ENCODE measurements at regions not wholly inside any gene's neighbourhood (a gene's known extent, or its start where the extent isn't known, plus 50 kb on each side); places are given as distances from the start of the nearest gene placed in this dataset.

- CTCF ChIA-PET: no interaction called here
- H3K4me3 ChIP-seq (ENCODE audit: low read depth, low read length): no peak overlapping the region
These were observed 335.8 kb downstream of the RAD51AP2 start for GRCh38 chr2:17182399-17182798.

DNA sequence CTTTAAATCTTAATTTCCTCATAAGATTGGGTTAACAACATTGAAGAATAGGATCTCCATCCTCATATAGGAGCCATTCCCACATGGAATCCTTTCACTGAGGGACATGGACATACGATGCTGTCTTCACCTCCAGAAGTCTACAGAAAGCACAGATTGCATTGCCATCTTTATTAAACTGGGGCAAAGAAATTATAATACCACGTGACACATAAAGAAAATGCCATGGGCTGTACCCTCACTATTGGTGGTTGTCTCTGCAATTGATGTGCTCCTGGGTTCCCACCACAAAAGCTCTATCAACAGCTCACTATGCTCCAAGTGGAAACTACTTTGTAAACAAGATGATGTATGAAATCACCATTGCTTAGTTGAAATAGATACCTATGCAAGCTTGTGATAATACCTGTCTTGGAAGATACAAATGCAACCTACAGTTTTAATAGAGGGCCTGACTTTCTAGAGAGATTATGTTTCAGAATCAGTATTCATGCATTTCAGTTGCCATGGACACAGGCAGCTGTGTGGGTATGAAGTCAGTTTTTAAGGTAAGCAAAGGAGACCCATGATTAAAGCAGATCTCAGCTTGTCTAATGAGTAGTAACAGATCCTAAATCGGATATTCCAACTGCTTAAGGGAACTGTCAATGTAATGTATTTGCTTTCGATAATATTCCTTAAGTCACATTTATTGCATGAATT lies 337.0 kb downstream of the RAD51AP2 start:
- POLR2A ChIA-PET: no interaction called here
- H3K9me3 ChIP-seq (ENCODE audit: control insufficient read depth, insufficient read depth, low read length): no peaks in the 10 kb centered on the region
- no peak for TF ChIP-seq CTCF (IDR thresholded peaks at IDR 0.05; ENCODE audit: low read depth, low read length)
- CTCF ChIA-PET: no interaction called here
- no peak overlapping the region for H3K27ac ChIP-seq (ENCODE audit: low read depth, low read length)
- H3K4me3 ChIP-seq (ENCODE audit: low read depth, low read length): no peak overlapping the region
- DNase-seq (ENCODE audit: low read depth, low spot score): no peak
- no peaks in the 10 kb centered on the region for H3K27me3 ChIP-seq (ENCODE audit: control insufficient read depth, insufficient read depth, low read length)

More at GRCh38 chr2:17182399-17182798, 335.8 kb downstream of the RAD51AP2 start:
- Histone ChIP-seq H3K9me3 (ENCODE audit: control insufficient read depth, insufficient read depth, low read length) (no peaks in the 10 kb centered on the region), H3K27ac (ENCODE audit: low read depth, low read length) (no peak overlapping the region), H3K27me3 (ENCODE audit: control insufficient read depth, insufficient read depth, low read length) (no peaks in the 10 kb centered on the region)
- no peak for DNase-seq (ENCODE audit: low read depth, low spot score)
- POLR2A ChIA-PET: no interaction called here
- TF ChIP-seq CTCF (IDR thresholded peaks at IDR 0.05; ENCODE audit: low read depth, low read length): no peak

- no peak for DNase-seq (ENCODE audit: low read depth, low spot score)
- TF ChIP-seq CTCF (IDR thresholded peaks at IDR 0.05; ENCODE audit: low read depth, low read length): no peak
These were observed 339.0 kb downstream of the RAD51AP2 start for GRCh38 chr2:17179145-17179808.

GRCh38 chr2:17177088-17177487 lies 341.2 kb downstream of the RAD51AP2 start:
- POLR2A ChIA-PET: no interaction called here
- no peak for TF ChIP-seq CTCF (IDR thresholded peaks at IDR 0.05; ENCODE audit: low read depth, low read length)
- H3K27me3 ChIP-seq (ENCODE audit: control insufficient read depth, insufficient read depth, low read length): no peaks in the 10 kb centered on the region
- CTCF ChIA-PET: no interaction called here
- H3K27ac ChIP-seq (ENCODE audit: low read depth, low read length): no peak overlapping the region
- DNase-seq (ENCODE audit: low read depth, low spot score): no peak
- H3K9me3 ChIP-seq (ENCODE audit: control insufficient read depth, insufficient read depth, low read length): no peaks in the 10 kb centered on the region
- H3K4me3 ChIP-seq (ENCODE audit: low read depth, low read length): no peak overlapping the region

More at GRCh38 chr2:17179145-17179808, 339.0 kb downstream of the RAD51AP2 start:
- Histone ChIP-seq H3K27me3 (ENCODE audit: control insufficient read depth, insufficient read depth, low read length) (no peaks in the 10 kb centered on the region), H3K9me3 (ENCODE audit: control insufficient read depth, insufficient read depth, low read length) (no peaks in the 10 kb centered on the region), H3K27ac (ENCODE audit: low read depth, low read length) (no peak overlapping the region), H3K4me3 (ENCODE audit: low read depth, low read length) (no peak overlapping the region)
- ChIA-PET POLR2A (no interaction called here), CTCF (interaction anchor here (1.6 kb wide), 1 partner anchor 8 kb away, joined by 4 read pairs; no protein-coding TSS in a partner anchor)

- peak; percentile 76 for TF ChIP-seq CTCF (IDR thresholded peaks at IDR 0.05; ENCODE audit: low read depth, low read length)
- no peaks in the 10 kb centered on the region for H3K27me3 ChIP-seq (ENCODE audit: control insufficient read depth, insufficient read depth, low read length)
- no peaks in the 10 kb centered on the region for H3K9me3 ChIP-seq (ENCODE audit: control insufficient read depth, insufficient read depth, low read length)
- H3K27ac ChIP-seq (ENCODE audit: low read depth, low read length): no peak overlapping the region
- CTCF ChIA-PET: interaction anchor here (0.9 to 2.4 kb wide), 8 partner anchors 8 to 537 kb away, joined by 3 to 7 read pairs (median 4); no protein-coding TSS in a partner anchor
- no peak for DNase-seq (ENCODE audit: low read depth, low spot score)
- H3K4me3 ChIP-seq (ENCODE audit: low read depth, low read length): no peak overlapping the region
- POLR2A ChIA-PET: no interaction called here
These were observed 346.7 kb downstream of the RAD51AP2 start for GRCh38 chr2:17171446-17172049.

Measured in AG04450 (cell line).